ENCODE measurements at regions not wholly inside any gene's neighbourhood (a gene's known extent, or its start where the extent isn't known, plus 50 kb on each side); places are given as distances from the start of the nearest gene placed in this dataset.
A peak's percentile ranks its signal among the peaks of the same experiment; 100 is the strongest.

DNA sequence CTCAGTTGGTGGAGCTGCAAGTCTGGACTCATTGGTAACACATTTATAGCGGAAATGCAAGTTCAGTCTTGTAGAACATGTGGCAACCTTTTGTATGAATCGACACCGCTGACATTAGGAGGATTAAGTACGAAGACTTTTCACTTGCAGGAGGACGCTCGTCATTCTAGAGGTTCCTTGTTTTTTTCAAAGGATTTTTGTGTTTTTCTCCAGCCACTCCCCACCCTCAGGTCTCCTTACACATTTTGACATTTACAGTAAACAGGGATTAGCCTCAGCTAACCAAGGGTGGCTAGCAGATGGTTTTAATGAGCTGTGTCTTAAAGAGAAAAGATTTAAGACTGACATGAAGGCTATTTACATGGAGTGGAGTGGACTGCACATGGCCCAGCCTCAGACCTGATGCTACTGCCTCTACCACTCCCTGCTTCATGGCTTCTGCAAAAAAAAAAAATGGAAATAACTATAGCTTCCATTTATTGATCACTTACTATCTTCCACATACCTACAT lies 173.8 kb downstream of the TRIB2 start:
- DNase-seq (ENCODE audit: low read depth), result no peak
- TF ChIP-seq, protein P1, sequence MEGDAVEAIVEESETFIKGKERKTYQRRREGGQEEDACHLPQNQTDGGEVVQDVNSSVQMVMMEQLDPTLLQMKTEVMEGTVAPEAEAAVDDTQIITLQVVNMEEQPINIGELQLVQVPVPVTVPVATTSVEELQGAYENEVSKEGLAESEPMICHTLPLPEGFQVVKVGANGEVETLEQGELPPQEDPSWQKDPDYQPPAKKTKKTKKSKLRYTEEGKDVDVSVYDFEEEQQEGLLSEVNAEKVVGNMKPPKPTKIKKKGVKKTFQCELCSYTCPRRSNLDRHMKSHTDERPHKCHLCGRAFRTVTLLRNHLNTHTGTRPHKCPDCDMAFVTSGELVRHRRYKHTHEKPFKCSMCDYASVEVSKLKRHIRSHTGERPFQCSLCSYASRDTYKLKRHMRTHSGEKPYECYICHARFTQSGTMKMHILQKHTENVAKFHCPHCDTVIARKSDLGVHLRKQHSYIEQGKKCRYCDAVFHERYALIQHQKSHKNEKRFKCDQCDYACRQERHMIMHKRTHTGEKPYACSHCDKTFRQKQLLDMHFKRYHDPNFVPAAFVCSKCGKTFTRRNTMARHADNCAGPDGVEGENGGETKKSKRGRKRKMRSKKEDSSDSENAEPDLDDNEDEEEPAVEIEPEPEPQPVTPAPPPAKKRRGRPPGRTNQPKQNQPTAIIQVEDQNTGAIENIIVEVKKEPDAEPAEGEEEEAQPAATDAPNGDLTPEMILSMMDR (conservative IDR thresholded peaks at IDR 0.05; ENCODE audit: control insufficient read depth, insufficient read depth, low read depth, low read length), result no peak

DNA sequence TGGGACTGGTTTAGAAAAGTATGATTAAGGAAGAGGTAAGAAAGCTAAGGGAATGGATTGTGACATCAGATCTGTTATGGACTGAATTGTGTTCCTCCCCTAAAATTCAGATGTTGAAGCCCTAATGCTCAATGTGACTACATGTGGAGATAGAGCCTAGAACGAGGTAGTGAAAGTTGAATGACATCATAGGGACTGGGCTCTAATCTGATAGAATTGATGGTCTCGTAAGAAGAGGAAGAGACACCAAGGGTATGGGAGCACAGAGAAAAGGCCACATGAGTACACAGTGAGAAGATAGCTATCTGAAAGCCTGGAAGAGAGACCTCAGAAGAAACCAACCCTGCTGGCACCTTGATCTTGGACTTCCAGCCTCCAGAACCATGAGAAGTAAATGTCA lies 178.3 kb downstream of the TRIB2 start:
- H3K4me3 ChIP-seq (ENCODE audit: control insufficient read depth, low read depth, low read length), result no peak overlapping the region
- TF ChIP-seq, protein P1 (conservative IDR thresholded peaks at IDR 0.05; ENCODE audit: control insufficient read depth, insufficient read depth, low read depth, low read length), result no peak
- no peak for DNase-seq (ENCODE audit: low read depth)

More for the DNA sequence above, 173.8 kb downstream of the TRIB2 start:
- no peak overlapping the region for H3K4me3 ChIP-seq (ENCODE audit: control insufficient read depth, low read depth, low read length)

DNA sequence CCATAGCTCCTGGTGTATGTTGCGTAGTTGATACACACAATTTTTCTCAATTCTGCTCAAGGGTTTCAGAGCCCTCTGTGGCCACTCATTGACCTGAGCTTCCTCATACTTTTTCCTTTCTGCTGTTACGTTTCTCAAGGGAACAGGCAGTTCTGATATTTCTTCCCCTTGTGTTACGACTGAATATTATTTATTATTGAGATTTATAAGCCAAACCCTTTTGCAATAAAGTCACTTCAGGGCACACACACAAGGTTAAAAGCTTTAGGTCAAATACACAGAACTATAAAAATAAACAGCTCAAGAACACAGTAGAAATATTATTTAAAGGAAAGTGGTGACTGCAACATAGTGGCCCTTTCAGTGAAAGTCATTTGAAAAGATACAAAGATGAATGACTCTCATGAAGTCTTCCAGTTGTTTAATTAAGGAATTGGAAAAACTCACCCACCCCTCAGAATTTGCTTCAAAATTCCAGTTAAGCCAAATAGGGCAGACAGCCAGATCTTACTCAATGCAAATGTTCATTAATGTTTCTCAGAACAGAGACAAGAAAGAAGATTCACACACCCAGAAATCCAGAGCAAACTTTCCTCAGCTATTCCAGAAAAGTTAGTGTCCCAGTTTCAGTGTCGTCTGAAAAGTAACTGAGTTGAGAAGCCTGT lies 179.7 kb downstream of the TRIB2 start:
- no peak for DNase-seq (ENCODE audit: low read depth)
- TF ChIP-seq, protein P1 (conservative IDR thresholded peaks at IDR 0.05; ENCODE audit: control insufficient read depth, insufficient read depth, low read depth, low read length), result no peak
- no peak overlapping the region for H3K4me3 ChIP-seq (ENCODE audit: control insufficient read depth, low read depth, low read length)

DNA sequence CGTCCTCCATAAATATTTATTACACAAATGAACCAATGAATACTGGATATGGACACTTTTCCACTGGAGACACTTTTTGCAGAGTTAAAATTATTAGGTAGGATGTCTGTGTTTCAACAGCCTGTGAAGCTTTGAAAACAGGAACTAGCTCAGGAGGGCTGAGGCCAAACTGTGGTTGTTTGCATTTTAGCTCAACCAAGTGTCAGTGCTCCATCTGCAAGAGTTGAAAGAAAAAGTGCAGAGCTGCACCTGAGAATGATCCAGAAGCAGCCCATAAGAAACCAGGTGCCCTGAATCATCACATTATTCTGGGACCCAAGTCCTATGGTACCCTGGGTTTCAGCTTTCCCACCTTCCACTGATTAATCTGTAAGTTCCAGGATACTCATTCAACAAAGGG lies 180.4 kb downstream of the TRIB2 start:
- TF ChIP-seq, protein P1 (conservative IDR thresholded peaks at IDR 0.05; ENCODE audit: control insufficient read depth, insufficient read depth, low read depth, low read length), result no peak
- H3K4me3 ChIP-seq (ENCODE audit: control insufficient read depth, low read depth, low read length), result no peak overlapping the region
- DNase-seq (ENCODE audit: low read depth), result no peak

DNA sequence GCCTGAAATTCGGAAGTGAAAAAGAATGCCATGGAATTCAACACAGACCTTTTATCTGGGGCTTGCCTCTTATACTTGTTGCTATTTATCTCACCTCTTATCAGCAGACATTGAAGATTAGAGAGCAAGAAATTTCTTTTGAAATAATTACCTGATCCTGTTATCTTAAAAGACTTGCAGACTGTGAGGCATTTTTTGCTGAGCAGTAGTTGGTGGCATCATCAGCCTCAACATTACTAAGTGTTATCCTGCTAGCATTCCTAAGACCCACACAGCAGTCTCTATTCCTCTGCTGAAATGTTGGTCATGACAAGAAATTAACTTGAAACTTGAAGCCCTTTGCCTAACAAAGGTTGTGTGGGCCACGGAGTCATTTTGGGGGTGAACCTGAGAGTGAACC lies 186.5 kb downstream of the TRIB2 start:
- DNase-seq (ENCODE audit: low read depth), result no peak
- TF ChIP-seq, protein P1 (conservative IDR thresholded peaks at IDR 0.05; ENCODE audit: control insufficient read depth, insufficient read depth, low read depth, low read length), result no peak
- H3K4me3 ChIP-seq (ENCODE audit: control insufficient read depth, low read depth, low read length), result no peak overlapping the region

DNA sequence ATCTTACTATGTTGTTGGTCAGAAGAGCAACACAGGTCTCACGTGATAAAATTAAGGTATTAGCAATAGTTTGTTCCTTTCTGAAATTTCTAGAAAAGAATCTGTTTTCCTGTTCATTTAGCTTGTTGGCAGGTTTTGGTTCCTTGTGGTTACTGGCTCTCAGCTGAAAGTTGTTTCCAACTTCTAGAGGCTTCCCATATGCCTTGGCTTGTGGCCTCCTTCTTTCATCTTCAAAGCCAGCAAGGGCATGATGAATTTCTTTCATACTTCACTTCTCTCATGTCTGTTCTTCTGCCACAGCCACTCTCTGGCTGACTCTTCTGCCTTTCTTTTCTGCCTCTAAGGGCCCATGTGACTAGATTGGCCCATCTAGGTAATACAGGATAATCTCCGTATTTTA lies 193.7 kb downstream of the TRIB2 start:
- no peak overlapping the region for H3K4me3 ChIP-seq (ENCODE audit: control insufficient read depth, low read depth, low read length)
- TF ChIP-seq, protein P1 (conservative IDR thresholded peaks at IDR 0.05; ENCODE audit: control insufficient read depth, insufficient read depth, low read depth, low read length), result no peak
- DNase-seq (ENCODE audit: low read depth), result peak; percentile 32

Measured in fibroblast of mammary gland (primary cell).